Pancreas (tissue), 10 donors: ENCODE measurements at regions not wholly inside any gene's neighbourhood (a gene's known extent, or its start where the extent isn't known, plus 50 kb on each side); places are given as distances from the start of the nearest gene placed in this dataset.

Experiments used
- ATAC-seq, 4 donors: fragments of 200-7000 bp; cut with Tn5 transposase; one replicate each; pipeline versions ENCODE4 v1.8.0 to v1.9.1; 2020; ENCODE audit warnings: mild to moderate bottlenecking in 4 of 4, moderate library complexity in 4 of 4
- DNase-seq, 6 donors: peaks; one replicate each; pipeline ENCODE4 v3.0.0-alpha.2; 2020
- FAIRE-seq: peaks from 2 replicates; lab custom pipeline; 2012; peaks lifted over from hg19 to GRCh38; lab: Jason Lieb, UNC
- H3K27ac ChIP-seq, 4 donors: fragments of 200-600 bp; sonication (generic); 1 replicate in 3 of 4; 2 replicates in 1 of 4; pipeline versions ENCODE4 v1.5.0 to v1.8.0; 2020
- H3K27me3 ChIP-seq, 4 donors: fragments of 200-600 bp; one replicate each; pipeline ENCODE4 v1.8.0; 2021
- H3K36me3 ChIP-seq, 3 donors: fragments of 200-600 bp; sonication (generic) in 1 of 3; one replicate each; pipeline versions ENCODE4 v1.5.0 to v1.8.0; 2020 to 2021
- H3K4me1 ChIP-seq, 3 donors: fragments of 200-600 bp; one replicate each; pipeline ENCODE4 v1.8.0; 2021
- H3K4me3 ChIP-seq, 4 donors: fragments of 200-600 bp; sonication (generic) in 2 of 4; one replicate each; pipeline versions ENCODE4 v1.5.0 to v1.8.0; 2020 to 2021
- H3K9me3 ChIP-seq, 4 donors: fragments of 200-600 bp; one replicate each; pipeline ENCODE4 v1.8.0; 2021
- WGBS, 2 donors: extraction: QIAGEN DNeasy Blood & Tissue Kit; methylation state at CpG; one replicate each; pipeline ENCODE4 v1.1.7; 2013; 5-methylcytosine and 5-hydroxymethylcytosine counted together
- intact Hi-C, 3 donors: fragments of 100-400 bp; cut with DNase I; formaldehyde crosslinking; loops; one replicate each; pipeline versions ENCODE4 v1.11.1 to v1.14.2; 2022
- TF ChIP-seq, protein P1 (sequence below), 4 donors: fragments of 200-600 bp; sonication (generic) in 3 of 4; IDR thresholded peaks; one replicate each; pipeline versions ENCODE4 v1.5.0 to v1.8.0; 2021; ENCODE audit warnings: antibody characterized with exemption in 4 of 4
- donor health status: healthy with polysubstance abuse.
- donor health status: DM: no; HTN: no; CAD: no; lungs with moderate emphysema.
- donor health status: DM: no; HTN: no; CAD: no.
- donor health status: control.
- donor health status: control.
- donor health status: Bipolar disorder and iron deficiency.
- donor health status: DM: yes; HTN: yes; CAD: no.
- donor health status: DM: no; HTN: no; CAD: no.
- donor health status: DM: no; HTN: no; CAD: no.
- donor health status: DM: yes; HTN: yes; CAD: no.

- TF ChIP-seq, protein P1, sequence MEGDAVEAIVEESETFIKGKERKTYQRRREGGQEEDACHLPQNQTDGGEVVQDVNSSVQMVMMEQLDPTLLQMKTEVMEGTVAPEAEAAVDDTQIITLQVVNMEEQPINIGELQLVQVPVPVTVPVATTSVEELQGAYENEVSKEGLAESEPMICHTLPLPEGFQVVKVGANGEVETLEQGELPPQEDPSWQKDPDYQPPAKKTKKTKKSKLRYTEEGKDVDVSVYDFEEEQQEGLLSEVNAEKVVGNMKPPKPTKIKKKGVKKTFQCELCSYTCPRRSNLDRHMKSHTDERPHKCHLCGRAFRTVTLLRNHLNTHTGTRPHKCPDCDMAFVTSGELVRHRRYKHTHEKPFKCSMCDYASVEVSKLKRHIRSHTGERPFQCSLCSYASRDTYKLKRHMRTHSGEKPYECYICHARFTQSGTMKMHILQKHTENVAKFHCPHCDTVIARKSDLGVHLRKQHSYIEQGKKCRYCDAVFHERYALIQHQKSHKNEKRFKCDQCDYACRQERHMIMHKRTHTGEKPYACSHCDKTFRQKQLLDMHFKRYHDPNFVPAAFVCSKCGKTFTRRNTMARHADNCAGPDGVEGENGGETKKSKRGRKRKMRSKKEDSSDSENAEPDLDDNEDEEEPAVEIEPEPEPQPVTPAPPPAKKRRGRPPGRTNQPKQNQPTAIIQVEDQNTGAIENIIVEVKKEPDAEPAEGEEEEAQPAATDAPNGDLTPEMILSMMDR (IDR thresholded peaks at IDR 0.05): no peak
- H3K4me1 ChIP-seq: no peaks in the 10 kb centered on the region
- no peaks in the 10 kb centered on the region for H3K27me3 ChIP-seq
- ATAC-seq: no peak
- WGBS, 2 donors: 86 to 90% methylated on average over 4 of the region's 4 CpGs
- DNase-seq: no peak
- no peak overlapping the region for H3K27ac ChIP-seq
- H3K4me3 ChIP-seq: no peak overlapping the region
- peak; percentile 95 for FAIRE-seq
- no peaks in the 10 kb centered on the region for H3K36me3 ChIP-seq
- intact Hi-C loops: no loop called here
- no peaks in the 10 kb centered on the region for H3K9me3 ChIP-seq
Observed at GRCh38 chr5:40381676-40382363, 297.9 kb upstream of the PTGER4 start.

GRCh38 chr5:40381016-40381415, 298.7 kb upstream of the PTGER4 start:
- no peak for ATAC-seq
- H3K27ac ChIP-seq: no peak overlapping the region
- FAIRE-seq: no peak
- no peaks in the 10 kb centered on the region for H3K9me3 ChIP-seq
- no peak for DNase-seq
- H3K27me3 ChIP-seq: no peaks in the 10 kb centered on the region
- TF ChIP-seq, protein P1 (IDR thresholded peaks at IDR 0.05): no peak
- H3K4me1 ChIP-seq: no peaks in the 10 kb centered on the region
- intact Hi-C loops: no loop called here
- H3K4me3 ChIP-seq: no peak overlapping the region
- WGBS, 2 donors: 68 to 82% methylated on average over 4 of the region's 4 CpGs
- no peaks in the 10 kb centered on the region for H3K36me3 ChIP-seq

GRCh38 chr5:40378396-40379177, 301.1 kb upstream of the PTGER4 start:
- Histone ChIP-seq H3K4me3 (no peak overlapping the region), H3K27ac (no peak overlapping the region), H3K27me3 (no peaks in the 10 kb centered on the region), H3K36me3 (no peaks in the 10 kb centered on the region), H3K4me1 (no peaks in the 10 kb centered on the region), H3K9me3 (no peaks in the 10 kb centered on the region)
- TF ChIP-seq, protein P1 (IDR thresholded peaks at IDR 0.05): no peak
- ATAC-seq (no peak), DNase-seq (no peak), FAIRE-seq (no peak)
- 71 to 81% methylated on average over 6 of the region's 6 CpGs for WGBS, 2 donors
- intact Hi-C loops: no loop called here

DNA sequence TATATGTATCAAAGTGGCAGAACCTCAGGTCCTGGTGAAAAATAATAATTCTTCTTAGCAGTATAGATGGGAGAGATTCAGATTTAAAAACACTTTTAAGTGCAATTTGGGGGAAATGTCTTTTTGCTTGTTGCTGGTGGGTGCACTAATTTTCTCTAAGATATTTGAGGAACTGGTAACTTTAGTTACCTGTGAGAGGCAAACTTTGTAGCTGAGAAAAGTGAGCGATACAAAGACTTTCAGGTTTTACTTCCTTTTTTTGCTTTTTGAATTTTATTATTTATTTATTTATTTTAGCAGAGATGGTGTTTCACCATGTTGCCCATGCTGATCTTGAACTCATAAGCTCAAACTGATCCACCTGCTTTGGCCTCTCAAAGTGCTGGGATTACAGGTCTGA, 303.1 kb upstream of the PTGER4 start:
- TF ChIP-seq, protein P1 (IDR thresholded peaks at IDR 0.05): no peak
- Histone ChIP-seq H3K27me3 (no peaks in the 10 kb centered on the region), H3K4me3 (no peak overlapping the region), H3K36me3 (no peaks in the 10 kb centered on the region), H3K4me1 (no peaks in the 10 kb centered on the region), H3K9me3 (no peaks in the 10 kb centered on the region), H3K27ac (no peak overlapping the region)
- FAIRE-seq (no peak), ATAC-seq (no peak), DNase-seq (no peak)
- intact Hi-C loops: no loop called here
- 94 to 96% methylated on average over 1 of the region's 1 CpG for WGBS, 2 donors

- FAIRE-seq (no peak), ATAC-seq (no peak), DNase-seq (no peak)
- TF ChIP-seq, protein P1 (IDR thresholded peaks at IDR 0.05): no peak
- intact Hi-C loops: no loop called here
- WGBS, 2 donors: 73 to 79% methylated on average over 6 of the region's 6 CpGs
- Histone ChIP-seq H3K36me3 (no peaks in the 10 kb centered on the region), H3K27me3 (no peaks in the 10 kb centered on the region), H3K27ac (no peak overlapping the region), H3K9me3 (no peaks in the 10 kb centered on the region), H3K4me1 (no peaks in the 10 kb centered on the region), H3K4me3 (no peak overlapping the region)
Observed at GRCh38 chr5:40374853-40375252, 304.9 kb upstream of the PTGER4 start.
